HEK293 (cell line): ENCODE measurements at regions not wholly inside any gene's neighbourhood (a gene's known extent, or its start where the extent isn't known, plus 50 kb on each side); places are given as distances from the start of the nearest gene placed in this dataset.

Experiments
- TF ChIP-seq, protein P1 (sequence below): fragments of 450-650 bp; formaldehyde crosslinking; IDR thresholded peaks from 2 replicates; pipeline ENCODE4 v1.5.1; 2016; ENCODE audit warnings: missing biosample characterization, missing genetic modification characterization
- TF ChIP-seq, protein P2 (sequence below): fragments of 450-650 bp; formaldehyde crosslinking; IDR thresholded peaks from 2 replicates; pipeline ENCODE4 v1.5.1; 2016; ENCODE audit warnings: missing biosample characterization, missing genetic modification characterization

GRCh38 chr11:129610545-129610944, 205.1 kb upstream of the TMEM45B start:
- TF ChIP-seq, protein P1, sequence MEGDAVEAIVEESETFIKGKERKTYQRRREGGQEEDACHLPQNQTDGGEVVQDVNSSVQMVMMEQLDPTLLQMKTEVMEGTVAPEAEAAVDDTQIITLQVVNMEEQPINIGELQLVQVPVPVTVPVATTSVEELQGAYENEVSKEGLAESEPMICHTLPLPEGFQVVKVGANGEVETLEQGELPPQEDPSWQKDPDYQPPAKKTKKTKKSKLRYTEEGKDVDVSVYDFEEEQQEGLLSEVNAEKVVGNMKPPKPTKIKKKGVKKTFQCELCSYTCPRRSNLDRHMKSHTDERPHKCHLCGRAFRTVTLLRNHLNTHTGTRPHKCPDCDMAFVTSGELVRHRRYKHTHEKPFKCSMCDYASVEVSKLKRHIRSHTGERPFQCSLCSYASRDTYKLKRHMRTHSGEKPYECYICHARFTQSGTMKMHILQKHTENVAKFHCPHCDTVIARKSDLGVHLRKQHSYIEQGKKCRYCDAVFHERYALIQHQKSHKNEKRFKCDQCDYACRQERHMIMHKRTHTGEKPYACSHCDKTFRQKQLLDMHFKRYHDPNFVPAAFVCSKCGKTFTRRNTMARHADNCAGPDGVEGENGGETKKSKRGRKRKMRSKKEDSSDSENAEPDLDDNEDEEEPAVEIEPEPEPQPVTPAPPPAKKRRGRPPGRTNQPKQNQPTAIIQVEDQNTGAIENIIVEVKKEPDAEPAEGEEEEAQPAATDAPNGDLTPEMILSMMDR (tag by site-specific recombination) = no peak
- TF ChIP-seq, protein P2, sequence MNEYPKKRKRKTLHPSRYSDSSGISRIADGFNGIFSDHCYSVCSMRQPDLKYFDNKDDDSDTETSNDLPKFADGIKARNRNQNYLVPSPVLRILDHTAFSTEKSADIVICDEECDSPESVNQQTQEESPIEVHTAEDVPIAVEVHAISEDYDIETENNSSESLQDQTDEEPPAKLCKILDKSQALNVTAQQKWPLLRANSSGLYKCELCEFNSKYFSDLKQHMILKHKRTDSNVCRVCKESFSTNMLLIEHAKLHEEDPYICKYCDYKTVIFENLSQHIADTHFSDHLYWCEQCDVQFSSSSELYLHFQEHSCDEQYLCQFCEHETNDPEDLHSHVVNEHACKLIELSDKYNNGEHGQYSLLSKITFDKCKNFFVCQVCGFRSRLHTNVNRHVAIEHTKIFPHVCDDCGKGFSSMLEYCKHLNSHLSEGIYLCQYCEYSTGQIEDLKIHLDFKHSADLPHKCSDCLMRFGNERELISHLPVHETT (tag by site-specific recombination) = no peak
